ENCODE measurements at regions not wholly inside any gene's neighbourhood (a gene's known extent, or its start where the extent isn't known, plus 50 kb on each side); places are given as distances from the start of the nearest gene placed in this dataset.
"Not testable (repeated sequence)": the region's sequence is repeated elsewhere in the genome, so short reads cannot be mapped to it uniquely, and the experiment has no call there.

DNA sequence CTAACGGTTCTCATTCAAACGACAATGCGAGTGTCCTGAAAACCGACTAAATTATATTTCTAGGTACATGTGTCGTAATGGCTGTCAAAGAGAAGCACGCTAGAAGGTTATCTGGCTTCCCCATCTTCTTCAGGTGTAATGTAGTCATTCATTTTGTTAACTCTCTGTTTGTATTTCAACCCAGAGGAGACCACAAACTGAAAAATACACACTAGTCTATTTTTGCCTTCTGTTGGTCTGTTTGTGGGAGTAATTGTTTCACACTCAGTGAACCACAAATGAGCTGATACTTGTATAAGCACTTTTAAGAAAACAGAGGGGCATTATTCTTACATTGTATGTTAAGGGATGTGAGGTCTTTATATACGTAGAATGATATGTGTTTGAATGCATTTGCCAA lies 305.9 kb downstream of the GATA3 start:
- Mint-ChIP-seq H3K27me3 (peaks cover 9% of the 10 kb centered on the region), H3K9me3 (no peaks in the 10 kb centered on the region), H3K4me3 (no peak overlapping the region), H3K27ac (no peak overlapping the region), H3K4me1 (ENCODE audit: low read depth) (peaks cover 45% of the 10 kb centered on the region), H3K36me3 (ENCODE audit: low read depth) (no peaks in the 10 kb centered on the region)

DNA sequence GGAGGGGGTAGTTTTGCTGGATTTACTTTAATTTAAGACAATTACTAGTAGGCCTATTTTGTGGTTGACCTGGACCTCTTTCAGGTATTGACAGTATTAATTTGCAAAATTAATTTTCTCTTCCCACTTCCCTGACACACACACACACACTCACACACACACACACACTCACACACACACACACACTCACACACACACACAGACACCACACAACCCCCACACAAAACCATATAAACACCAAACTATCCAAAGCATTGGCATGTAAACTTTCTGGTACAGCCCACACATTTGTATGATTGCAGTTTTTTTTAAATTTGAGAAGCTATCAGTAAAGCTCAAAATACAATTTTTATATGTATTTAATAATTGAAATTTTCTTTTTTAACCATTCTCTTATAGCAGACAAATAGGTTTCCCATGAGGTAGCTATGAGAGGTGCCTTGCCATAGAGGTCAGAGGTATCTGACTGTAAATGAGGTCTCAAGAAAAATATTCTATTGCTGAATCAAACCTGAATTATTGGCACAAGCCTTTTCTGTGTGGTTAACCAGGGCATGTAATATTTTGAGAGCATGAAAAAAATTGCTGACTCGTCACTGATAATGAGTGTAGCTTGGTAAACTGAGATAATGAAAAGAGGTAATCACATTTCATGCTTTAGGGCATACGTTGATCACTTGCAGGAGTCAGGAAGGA lies 306.5 kb downstream of the GATA3 start:
- no peaks in the 10 kb centered on the region for H3K36me3 Mint-ChIP-seq (ENCODE audit: low read depth)
- H3K27ac Mint-ChIP-seq = no peak overlapping the region

GRCh38 chr10:8361510-8361844 lies 307.0 kb downstream of the GATA3 start:
- Mint-ChIP-seq H3K27ac (no peak overlapping the region), H3K36me3 (ENCODE audit: low read depth) (no peaks in the 10 kb centered on the region), H3K9me3 (no peaks in the 10 kb centered on the region), H3K27me3 (peaks cover 7% of the 10 kb centered on the region), H3K4me3 (no peak overlapping the region), H3K4me1 (ENCODE audit: low read depth) (peaks cover 55% of the 10 kb centered on the region)

More for the DNA sequence above, 306.5 kb downstream of the GATA3 start:
- Mint-ChIP-seq H3K4me1 (ENCODE audit: low read depth) (peaks cover 50% of the 10 kb centered on the region), H3K4me3 (no peak overlapping the region), H3K27me3 (peaks cover 9% of the 10 kb centered on the region), H3K9me3 (no peaks in the 10 kb centered on the region)

- Mint-ChIP-seq H3K27ac (peak overlapping the region; percentile 92), H3K4me1 (ENCODE audit: low read depth) (peaks cover 54% of the 10 kb centered on the region), H3K9me3 (peaks cover 4% of the 10 kb centered on the region), H3K4me3 (no peak overlapping the region), H3K36me3 (ENCODE audit: low read depth) (no peaks in the 10 kb centered on the region), H3K27me3 (no peaks in the 10 kb centered on the region)
Observed at GRCh38 chr10:8365935-8366911, 311.7 kb downstream of the GATA3 start.

DNA sequence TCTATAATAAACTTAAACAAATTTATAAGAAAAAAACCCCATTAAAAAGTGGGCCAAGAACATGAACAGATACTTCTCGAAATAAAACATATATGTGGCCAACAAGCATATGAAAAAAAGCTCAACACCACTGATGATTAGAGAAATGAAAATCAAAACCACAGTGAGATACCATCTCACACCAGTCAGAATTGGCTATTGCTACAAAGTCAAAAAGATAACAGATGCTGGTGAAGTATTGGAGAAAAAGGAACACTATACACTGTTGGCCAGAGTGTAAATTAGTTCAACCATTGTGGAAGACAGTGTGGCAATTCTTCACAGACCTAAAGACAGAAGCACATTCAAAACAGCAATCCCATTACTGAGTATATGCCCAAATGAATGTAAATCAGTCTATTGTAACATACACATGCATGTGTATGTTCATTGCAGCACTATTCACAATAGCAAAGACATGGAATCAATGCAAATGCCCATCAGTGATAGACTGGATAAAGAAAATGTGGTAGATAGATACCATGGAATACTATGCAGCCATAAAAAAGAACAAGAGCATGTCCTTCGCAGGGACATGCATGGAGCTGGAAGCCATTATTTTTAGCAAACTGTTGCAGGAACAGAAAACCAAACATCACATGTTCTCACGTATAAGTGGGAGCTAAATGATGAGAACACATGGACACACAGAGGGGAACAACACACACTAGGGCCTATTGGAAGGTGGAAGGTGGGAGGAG lies 313.4 kb downstream of the GATA3 start:
- not testable (repeated sequence) for H3K9me3 Mint-ChIP-seq; H3K27me3 Mint-ChIP-seq; H3K27ac Mint-ChIP-seq; H3K4me3 Mint-ChIP-seq; H3K36me3 Mint-ChIP-seq (ENCODE audit: low read depth)
- H3K4me1 Mint-ChIP-seq (ENCODE audit: low read depth) = peaks cover 46% of the 10 kb centered on the region

DNA sequence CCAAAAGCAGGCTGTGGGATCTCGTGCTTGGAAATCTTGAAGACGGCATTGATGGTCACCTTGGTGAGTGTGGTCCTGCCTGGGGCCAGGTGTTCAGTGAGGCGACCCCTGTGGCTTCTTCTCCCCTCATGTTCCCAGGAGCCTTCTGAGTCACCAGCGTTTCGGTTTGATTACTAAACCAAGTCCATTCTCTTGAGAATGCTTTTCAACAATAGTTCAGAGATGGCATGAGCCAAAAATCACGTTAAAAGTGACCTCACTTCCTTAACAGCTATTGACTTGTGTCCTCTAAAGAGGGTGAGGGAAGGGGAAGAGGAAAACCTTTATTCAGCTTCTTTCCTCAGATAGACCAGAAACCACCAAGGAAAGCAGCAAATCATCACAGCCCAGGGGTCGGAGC lies 315.2 kb downstream of the GATA3 start:
- Mint-ChIP-seq H3K27ac (no peak overlapping the region), H3K36me3 (ENCODE audit: low read depth) (no peaks in the 10 kb centered on the region), H3K9me3 (peaks cover 4% of the 10 kb centered on the region), H3K4me1 (ENCODE audit: low read depth) (peaks cover 40% of the 10 kb centered on the region), H3K27me3 (no peaks in the 10 kb centered on the region), H3K4me3 (no peak overlapping the region)

DNA sequence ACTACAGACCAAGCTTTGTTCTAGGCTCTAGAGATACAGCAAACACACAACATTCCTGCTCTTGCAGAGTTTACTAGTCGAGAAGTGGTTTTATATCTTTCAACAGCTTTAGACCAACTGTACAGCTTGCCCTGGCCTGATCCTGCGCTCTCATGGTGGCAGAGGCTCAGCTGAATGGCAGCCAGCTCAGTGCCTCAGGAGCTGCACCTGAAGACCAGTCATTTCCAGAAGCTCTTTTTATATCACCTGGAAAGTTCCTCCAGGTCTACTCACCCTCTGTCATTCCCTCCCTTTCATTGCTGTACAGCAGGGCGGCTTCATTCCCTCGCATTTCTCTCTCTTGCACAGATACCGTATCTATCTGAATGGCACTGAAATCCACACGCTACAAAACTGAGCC lies 319.8 kb downstream of the GATA3 start:
- Mint-ChIP-seq H3K4me1 (ENCODE audit: low read depth) (peaks cover 25% of the 10 kb centered on the region), H3K4me3 (no peak overlapping the region), H3K27ac (no peak overlapping the region), H3K27me3 (no peaks in the 10 kb centered on the region), H3K9me3 (no peaks in the 10 kb centered on the region), H3K36me3 (ENCODE audit: low read depth) (no peaks in the 10 kb centered on the region)

GRCh38 chr10:8375137-8375536 lies 320.6 kb downstream of the GATA3 start:
- Mint-ChIP-seq H3K4me1 (ENCODE audit: low read depth) (peaks cover 17% of the 10 kb centered on the region), H3K4me3 (no peak overlapping the region), H3K9me3 (no peaks in the 10 kb centered on the region)

DNA sequence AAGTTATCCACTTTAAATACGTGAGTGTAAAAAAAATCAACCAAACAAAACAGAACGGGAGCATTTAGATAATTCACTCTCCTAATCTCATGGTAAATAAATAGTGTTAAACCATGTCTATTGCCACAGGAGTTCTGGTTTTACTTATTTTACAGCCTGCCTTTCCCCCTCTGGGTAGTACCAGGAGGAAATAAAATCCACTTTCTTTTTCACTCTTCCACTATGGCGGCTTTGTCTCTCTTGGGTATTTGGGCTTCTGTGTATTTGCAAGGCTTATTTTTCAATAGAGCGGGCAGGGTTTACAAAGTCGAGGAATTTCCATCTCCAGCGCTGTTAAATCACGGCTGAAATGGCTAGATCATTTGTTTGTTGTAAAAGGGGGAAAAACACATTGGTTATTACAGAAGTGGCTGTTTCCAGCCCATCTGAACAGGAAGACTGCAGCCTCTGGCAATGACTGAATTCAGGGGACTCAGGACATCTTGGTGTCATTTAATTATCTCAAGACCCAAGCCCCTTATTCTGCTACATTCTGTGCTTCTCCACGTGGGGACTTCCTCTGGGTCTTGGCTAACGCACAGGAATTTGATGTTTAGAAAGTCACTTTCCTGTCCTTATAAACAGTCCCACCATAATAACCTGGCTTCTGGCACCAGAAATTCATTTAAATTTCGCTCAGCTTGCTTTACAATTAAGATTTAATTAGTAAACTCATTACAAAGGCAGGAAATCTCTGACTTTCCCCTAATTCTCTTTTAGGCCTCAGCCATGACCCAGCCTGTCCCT lies 323.9 kb downstream of the GATA3 start:
- H3K4me1 Mint-ChIP-seq (ENCODE audit: low read depth) = peaks cover 17% of the 10 kb centered on the region
- no peaks in the 10 kb centered on the region for H3K36me3 Mint-ChIP-seq (ENCODE audit: low read depth)
- no peak overlapping the region for H3K4me3 Mint-ChIP-seq
- H3K27ac Mint-ChIP-seq = no peak overlapping the region
- H3K27me3 Mint-ChIP-seq = no peaks in the 10 kb centered on the region
- H3K9me3 Mint-ChIP-seq = no peaks in the 10 kb centered on the region

More at GRCh38 chr10:8375137-8375536, 320.6 kb downstream of the GATA3 start:
- no peaks in the 10 kb centered on the region for H3K27me3 Mint-ChIP-seq
- peak overlapping the region; percentile 42 for H3K27ac Mint-ChIP-seq
- no peaks in the 10 kb centered on the region for H3K36me3 Mint-ChIP-seq (ENCODE audit: low read depth)

- no peaks in the 10 kb centered on the region for H3K27me3 Mint-ChIP-seq
- no peak overlapping the region for H3K27ac Mint-ChIP-seq
- no peaks in the 10 kb centered on the region for H3K36me3 Mint-ChIP-seq (ENCODE audit: low read depth)
- H3K9me3 Mint-ChIP-seq = no peaks in the 10 kb centered on the region
- no peak overlapping the region for H3K4me3 Mint-ChIP-seq
- H3K4me1 Mint-ChIP-seq (ENCODE audit: low read depth) = peaks cover 7% of the 10 kb centered on the region
Observed at GRCh38 chr10:8379906-8380832, 325.7 kb downstream of the GATA3 start.

DNA sequence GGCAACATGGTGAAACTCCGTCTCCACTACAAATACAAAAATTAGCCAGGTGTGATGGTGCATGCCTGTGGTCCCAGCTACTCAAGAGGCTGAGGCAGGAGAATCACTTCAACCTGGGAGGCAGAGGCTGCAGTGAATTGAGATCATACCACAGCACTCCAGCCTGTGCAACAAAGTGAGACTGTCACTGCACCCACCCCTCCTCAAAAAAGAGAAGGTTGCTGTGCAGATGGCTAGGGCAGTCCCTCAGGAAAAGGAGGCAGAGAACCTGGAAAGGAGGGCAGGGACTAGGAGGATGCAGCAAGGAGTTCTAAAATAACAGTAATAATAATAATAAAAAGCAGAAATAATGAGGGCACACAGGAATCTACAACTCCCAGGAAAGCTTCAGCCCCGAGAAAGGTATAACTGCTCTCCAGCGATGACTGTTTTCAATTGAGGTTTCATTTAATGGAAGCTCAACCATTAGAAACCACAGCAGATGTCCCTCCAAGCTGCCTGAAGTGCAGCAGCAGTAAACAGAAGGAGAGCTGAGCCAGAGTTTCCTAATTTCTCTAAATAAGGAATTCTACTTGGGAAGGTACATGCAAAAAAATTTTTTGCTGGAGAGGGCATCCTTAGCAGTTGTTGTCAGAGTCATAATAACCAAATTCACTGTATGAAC lies 326.5 kb downstream of the GATA3 start:
- Mint-ChIP-seq H3K36me3 (ENCODE audit: low read depth) (no peaks in the 10 kb centered on the region), H3K27ac (no peak overlapping the region), H3K27me3 (no peaks in the 10 kb centered on the region), H3K4me3 (no peak overlapping the region), H3K9me3 (no peaks in the 10 kb centered on the region), H3K4me1 (ENCODE audit: low read depth) (no peaks in the 10 kb centered on the region)

- no peaks in the 10 kb centered on the region for H3K36me3 Mint-ChIP-seq (ENCODE audit: low read depth)
- peaks cover 5% of the 10 kb centered on the region for H3K9me3 Mint-ChIP-seq
- H3K4me3 Mint-ChIP-seq = no peak overlapping the region
- H3K27ac Mint-ChIP-seq = no peak overlapping the region
- H3K27me3 Mint-ChIP-seq = no peaks in the 10 kb centered on the region
- no peaks in the 10 kb centered on the region for H3K4me1 Mint-ChIP-seq (ENCODE audit: low read depth)
Observed at GRCh38 chr10:8386781-8387180, 332.3 kb downstream of the GATA3 start.

- Mint-ChIP-seq H3K27ac (no peak overlapping the region), H3K27me3 (no peaks in the 10 kb centered on the region), H3K4me1 (ENCODE audit: low read depth) (no peaks in the 10 kb centered on the region), H3K4me3 (no peak overlapping the region), H3K36me3 (ENCODE audit: low read depth) (no peaks in the 10 kb centered on the region), H3K9me3 (peaks cover 5% of the 10 kb centered on the region)
Observed at GRCh38 chr10:8389630-8390029, 335.1 kb downstream of the GATA3 start.

Measured in stimulated activated naive CD8-positive, alpha-beta T cell treated with anti-CD3 and anti-CD28 coated beads, Interleukin-15, Interleukin-2, amounts not matched to agents 100 ng/mL and 50 ng/mL, for 24 hours (primary cell).